NCI-H2107 treated with DMSO at 0.1 percent for 48 hours (cell line): ENCODE measurements at regions not wholly inside any gene's neighbourhood (a gene's known extent, or its start where the extent isn't known, plus 50 kb on each side); places are given as distances from the start of the nearest gene placed in this dataset.
"Not testable (repeated sequence)": the region's sequence is repeated elsewhere in the genome, so short reads cannot be mapped to it uniquely, and the experiment has no call there.

Experiments used
- DNase-seq: peaks from one replicate; lab custom pipeline; 2025; ENCODE audit not compliant: unreplicated experiment; lab: John Stamatoyannopoulos, UW

DNA sequence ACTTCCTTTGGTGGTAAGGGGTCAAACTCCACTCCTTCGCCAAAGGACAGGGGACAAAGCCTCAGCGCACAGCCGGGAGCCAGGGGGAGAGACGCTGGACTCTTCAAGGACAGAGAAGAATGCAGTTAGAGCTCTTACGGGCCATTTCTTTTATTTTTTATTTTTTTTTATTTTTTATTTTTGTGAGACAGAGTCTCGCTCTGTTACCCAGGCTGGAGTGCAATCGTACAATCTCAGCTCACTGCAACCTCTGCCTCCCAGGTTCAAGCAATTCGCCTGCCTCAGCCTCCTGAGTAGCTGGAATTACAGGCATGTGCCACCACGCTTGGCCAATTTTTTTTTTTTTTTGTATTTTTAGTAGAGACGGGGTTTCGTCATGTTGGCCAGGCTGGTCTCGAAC is 93.2 kb upstream of the RPH3AL start, which contains the start of gene RFLNB:
Gene RFLNB, minus strand, starts transcription at position 101 of the 400 bp plus-strand sequence.
- DNase-seq: not testable (repeated sequence)

DNA sequence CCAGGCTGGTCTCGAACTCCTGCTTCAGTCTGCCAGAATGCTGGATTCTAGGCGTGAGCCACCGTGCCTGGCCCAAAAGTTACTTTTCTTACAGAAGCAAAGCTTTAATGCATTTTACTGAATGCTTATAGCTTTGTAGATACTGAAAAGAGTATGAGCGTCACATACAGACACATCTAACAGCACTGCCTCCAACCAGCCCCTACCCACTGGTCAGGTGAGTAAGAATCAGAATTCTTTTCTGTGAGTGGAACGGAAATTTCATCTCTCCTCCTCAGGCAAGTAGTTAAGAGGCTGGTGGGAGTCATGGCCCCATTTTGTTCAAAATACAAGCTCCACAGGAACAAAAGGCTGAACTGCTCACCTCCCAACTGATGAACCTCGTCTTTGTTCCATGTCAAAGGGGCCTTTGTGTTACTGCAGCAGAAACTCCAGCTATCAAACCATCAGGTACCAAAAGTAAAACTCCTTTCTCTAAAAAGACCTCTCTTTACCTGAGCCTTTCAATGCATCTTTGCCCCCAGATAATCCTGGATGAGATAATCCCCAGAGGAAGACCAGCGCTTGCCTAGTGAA is 92.4 kb upstream of the RPH3AL start:
- no peak for DNase-seq

DNA sequence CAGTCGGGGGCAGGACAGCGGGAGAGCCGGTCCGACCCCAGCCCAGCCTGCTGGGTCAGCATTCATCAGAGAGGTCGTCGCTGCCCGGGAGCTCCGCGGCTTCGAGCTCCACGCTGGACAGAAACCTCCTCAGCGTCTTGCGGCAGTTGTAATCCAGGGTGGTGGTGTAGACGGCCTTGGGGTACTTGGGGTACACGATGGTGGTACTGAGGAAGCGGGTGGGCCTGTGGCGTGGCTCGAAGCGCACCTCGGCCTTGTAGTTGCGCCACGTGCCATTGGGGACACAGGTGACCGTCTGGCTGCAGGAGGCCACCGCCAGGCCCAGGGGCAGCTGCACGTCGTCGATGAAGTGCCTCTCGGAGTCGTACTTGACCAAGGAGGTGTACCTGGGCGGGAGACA is 90.5 kb upstream of the RPH3AL start:
- DNase-seq: no peak

DNA sequence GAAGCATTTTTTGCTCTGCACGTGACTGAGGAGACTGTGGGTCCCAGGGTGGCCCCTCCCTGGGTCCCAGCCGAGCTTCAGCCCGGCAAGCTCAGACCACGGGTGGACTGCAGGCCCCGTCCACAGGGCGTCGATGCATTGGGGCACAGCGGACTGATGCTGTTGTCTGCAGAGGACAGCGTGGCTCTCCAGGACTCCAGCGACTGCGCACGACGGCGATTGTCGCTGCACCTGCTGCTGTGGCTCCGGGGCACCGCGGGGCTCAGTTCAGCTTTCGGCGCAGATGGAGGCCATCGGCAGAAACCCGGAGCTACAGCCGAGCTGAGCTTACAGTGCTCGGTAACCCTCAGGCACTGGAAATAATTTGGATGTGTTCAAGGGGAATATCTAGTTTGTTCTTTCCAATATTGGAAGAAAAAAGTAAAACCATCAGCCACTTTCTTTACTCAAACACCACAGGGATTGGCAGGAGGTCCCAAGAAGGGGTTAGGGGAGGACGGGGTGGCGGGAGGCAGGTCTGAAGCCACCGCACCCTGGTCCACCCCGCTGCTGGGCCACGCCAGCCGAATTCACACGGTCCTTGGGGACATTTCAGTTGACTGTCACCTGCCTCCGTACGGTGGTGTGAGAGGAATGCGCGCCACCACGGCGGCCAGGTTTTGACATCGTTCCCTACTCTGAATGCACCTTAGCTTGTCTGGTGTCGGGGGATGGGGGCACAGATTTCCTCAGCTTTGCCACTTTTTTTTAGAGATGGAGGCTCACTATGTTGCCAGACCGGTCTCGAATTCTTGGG is 88.7 kb upstream of the RPH3AL start:
- no peak for DNase-seq

DNA sequence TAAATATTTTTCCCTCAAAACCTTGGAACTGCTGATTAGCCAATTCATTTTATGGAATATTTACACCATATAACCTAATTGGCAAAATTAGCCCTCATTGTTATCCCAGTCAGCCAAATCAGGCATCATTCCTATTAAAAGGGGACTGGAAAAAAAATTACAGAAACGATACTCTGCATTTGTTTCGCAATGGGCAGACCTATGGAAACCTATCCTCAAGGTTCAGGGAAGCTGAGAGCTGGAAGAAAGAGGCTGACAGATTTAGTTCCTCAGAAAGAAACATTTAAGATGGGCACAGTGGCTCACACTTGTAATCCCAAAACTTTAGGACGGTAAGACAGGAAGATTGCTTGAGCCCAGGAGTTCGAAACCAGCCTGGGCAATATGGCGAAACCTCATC is 85.6 kb upstream of the RPH3AL start:
- no peak for DNase-seq

DNA sequence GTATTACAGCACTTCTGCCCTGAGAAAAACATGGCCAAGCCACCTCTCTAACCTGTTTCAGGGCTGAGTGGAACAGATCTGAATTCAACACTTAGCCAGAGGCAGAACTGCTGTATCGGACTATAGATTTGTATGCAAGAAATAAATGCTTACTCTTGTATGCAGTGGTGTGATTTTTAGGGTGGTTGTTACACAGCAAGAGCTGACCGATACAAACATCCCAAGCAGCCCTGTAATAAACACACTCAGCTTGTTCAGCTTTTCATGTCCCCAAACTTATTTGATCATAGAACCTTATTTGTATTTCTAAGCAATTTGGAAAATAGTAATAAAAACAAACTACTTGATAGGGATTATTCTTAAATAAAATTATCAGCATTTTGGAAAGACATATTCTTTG is 84.9 kb upstream of the RPH3AL start:
- DNase-seq: no peak

DNA sequence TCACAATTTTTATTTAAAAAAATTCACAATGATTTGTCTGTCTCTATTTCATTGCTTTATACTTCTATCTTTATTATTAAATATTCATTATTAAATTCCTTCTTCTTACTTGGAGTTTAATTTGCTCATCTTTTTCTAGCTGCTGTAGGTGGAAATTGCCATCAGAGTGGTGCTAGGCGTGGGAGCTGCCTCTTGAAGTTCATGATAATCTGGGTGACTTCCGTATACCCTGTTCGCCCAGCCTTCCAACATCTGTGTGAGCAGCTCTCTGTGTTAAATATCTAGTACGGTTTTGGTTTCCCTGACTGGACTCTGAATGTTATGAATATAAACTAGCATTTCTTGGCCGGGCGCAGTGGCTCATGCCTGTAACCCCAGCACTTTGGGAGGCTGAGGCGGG is 84.0 kb upstream of the RPH3AL start:
- no peak for DNase-seq

DNA sequence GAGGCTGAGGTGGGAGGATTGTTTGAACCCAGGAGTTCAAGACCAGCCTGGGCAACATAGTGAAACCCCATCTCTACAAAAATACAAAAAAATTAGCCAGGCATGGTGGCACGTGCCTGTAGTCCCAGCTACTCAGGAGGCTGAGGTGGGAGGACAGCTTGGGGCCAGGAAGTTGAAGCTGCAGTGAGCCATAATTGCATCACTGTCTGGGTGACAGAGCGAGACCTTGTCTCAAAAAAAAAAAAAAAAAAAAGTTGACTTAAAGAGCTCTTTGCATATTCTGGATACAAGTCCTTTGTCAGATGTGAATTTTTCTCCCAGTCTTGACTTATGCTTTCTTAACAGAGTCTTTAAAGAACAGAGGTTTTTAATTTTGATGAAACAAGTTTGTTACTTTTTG is 79.9 kb upstream of the RPH3AL start:
- not testable (repeated sequence) for DNase-seq

DNA sequence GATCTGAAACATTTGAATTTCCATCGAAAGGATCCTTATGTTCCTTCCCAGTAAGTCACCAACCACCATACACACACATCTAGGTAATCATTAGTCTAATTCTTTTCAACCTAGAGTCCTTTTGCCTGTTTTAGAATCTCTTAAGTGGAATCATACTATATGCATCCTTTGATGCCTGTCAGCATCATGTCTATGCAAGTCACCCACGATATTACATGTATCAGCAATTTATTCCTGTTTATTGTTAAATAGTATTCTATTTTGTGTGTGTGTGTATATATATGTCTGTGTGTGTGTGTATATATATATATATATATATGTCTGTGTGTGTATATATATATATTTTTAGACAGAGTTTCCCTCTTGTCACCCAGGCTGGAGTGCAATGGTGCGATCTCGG is 78.9 kb upstream of the RPH3AL start:
- DNase-seq: no peak

DNA sequence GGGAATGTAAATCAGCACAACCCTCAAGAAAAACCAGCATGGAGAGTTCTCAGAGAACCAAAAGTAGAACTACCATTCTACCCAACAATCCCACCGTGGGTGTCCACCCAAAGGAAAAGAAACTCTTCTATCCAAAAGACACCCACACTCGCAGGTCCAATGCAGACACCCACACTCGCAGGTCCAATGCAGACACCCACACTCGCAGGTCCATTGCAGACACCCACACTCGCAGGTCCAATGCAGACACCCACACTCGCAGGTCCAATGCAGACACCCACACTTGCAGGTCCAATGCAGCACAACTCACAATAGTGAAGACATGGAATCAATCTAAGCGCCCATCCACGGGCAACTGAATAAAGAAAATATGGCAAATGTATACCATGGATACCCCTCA is 77.0 kb upstream of the RPH3AL start:
- no peak for DNase-seq

DNA sequence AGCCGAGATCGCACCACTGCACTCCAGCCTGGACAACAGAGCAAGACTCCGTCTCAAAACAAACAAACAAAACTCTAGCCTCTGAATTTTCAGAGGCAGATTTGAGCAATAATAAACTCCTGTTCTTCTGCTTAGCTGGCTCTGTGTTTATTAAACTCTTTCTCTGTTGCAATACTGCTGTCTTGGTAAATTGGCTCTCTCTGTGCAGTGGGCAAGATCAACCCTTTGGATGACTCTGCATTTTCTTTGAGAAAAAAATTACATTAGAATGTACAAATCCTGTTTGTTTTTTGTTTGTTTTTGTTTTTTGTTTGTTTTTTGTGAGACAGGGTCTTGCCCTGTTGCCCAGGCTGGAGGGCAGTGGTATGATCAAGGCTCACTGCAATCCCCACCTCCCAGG is 75.8 kb upstream of the RPH3AL start:
- no peak for DNase-seq

DNA sequence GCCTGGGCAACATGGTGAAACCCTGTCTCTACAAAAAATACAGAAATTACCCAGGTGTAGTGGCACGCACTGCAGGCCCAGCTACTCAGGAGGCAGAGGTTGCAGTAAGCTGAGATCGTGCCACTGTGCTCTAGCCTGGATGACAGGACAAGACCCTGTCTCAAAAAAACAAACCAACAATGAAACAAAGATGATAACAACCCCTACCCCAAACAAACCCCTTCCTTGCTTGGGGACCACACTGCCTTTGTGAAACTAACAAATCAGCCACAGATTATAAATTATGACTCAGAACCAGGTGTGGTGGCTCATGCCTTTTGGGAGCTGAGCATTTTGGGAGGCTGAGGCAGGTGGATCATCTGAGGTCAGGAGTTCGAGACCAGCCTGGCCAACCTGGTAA is 75.3 kb upstream of the RPH3AL start:
- DNase-seq: no peak

DNA sequence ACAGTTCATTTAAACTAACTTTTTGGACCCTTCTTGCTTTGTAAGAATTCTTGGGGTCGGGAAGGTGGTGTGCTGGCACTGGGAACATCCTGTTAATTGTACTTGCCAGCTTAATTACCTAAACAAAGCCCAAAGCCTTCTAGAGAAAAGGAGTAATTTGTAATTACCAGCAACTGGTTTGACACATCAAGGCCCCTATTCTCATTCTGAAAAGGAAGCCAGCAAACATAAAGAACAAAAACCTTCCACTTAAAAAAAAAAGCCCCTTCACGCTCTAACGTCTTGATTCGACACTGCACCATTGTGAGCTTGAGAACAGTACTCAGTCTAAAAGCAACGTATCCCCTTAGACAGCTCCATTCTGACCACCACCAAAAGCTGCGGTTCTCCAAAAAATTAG is 74.7 kb upstream of the RPH3AL start:
- DNase-seq: no peak

DNA sequence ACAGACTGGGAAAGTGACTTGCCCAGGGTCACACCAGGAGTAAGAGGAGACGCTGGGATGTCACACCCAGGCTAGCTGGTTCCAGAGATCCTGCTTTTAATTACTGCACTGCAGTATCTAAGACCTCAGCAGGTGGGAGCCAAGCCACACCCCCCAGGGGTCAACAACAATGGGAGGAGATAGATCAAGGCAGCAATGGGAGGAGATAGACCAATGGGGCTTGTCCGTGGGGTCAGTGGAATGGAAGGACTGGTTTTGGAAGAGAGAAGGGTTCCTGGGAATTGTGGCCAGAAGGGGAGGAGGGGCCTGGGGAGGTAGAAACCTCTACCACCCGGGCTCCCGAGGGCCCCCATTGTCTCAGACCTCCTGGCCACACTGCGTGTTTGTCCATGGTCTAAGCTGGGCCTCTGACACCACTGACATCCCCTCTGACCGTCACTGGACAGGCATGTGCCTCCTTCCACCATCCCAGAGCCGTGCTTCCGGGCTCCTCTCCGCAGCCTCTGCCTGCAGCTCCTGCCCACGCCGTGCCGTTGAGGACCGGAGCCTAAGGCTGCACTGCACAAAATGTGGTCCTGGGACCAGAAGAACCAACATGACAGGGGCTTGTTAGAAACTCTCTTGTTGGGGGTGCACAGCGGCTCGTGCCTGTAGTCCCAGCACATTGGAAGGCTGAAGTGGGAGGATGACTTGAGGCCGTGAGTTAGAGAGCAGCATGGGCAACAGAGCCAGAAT is 69.8 kb upstream of the RPH3AL start:
- DNase-seq: no peak

DNA sequence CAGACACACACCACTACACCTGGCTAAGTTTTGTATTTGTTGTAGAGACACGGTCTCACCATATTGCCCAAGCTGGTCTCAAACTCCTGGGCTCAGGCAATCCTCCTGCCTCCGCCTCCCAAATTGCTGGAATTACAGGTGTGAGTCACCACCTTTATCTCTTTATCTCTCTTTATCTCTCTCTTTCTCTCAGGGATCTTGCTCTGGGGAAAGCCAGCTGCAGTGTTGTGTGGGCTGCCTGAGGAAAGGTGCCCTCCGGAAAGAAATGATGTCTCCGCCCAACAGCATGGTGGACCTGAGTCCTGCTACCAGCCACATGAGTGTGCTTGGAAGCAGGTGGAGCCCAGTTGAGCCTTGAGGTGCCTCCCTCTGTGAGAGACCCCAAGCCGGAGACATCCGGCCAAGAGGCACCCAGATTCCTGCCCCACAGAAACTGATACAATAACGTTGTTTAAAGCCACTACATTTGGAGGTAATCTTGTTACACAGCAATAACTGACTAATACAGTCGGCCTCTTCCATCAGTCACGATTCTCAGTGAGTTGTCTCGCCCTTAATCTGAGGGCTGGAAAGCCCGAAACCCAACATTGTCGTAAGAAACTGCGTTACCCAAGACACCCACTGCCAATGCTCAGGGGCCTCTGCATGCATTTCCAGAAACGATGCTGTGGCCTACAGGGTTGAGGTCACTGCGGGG is 68.0 kb upstream of the RPH3AL start:
- no peak for DNase-seq

DNA sequence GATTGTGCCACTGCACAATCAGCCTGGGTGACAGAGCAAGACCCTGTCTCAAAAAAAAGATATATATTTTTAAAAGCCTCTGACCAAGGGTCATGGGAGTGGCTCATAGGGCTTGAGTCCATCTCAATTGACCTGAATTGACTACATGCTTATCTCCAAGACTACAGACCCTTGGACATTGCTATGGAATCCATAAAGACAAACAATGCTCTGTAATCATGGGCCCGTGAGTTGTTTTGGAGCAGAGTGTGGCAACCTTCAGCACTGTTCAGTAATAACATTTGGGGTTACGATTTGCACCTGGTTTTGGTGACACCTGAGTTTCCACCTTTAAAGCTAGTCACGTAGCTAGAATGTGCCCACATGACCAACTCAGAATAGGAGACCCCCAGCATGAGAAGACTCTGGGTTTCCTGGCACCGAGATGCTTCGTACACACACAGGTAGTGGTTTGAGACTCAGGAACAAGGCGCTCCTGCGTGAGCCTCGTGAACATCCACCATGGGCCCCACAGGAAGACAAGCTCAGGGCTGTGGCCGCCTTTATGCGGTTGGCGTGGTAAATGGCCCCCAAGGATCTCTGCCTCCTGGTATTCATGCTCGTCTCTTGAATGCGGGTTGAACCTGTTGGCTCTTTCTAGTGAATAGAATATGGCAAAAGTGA is 66.6 kb upstream of the RPH3AL start:
- no peak for DNase-seq

DNA sequence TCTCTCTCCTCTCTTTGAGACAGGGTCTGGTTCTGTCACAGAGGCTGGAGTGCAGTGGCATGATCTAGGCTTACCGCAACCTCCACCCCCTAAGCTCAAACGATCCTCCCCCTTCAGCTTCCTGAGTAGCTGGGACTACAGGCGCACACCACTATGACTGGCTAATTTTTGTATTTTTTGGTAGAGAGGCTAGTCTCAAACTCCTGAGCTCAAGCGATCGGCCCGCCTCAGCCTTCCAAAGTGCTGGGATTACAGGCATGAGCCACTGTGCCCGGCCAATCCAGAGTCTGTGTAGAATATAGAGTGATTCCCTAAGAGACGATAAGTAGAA is 65.8 kb upstream of the RPH3AL start:
- DNase-seq: no peak

DNA sequence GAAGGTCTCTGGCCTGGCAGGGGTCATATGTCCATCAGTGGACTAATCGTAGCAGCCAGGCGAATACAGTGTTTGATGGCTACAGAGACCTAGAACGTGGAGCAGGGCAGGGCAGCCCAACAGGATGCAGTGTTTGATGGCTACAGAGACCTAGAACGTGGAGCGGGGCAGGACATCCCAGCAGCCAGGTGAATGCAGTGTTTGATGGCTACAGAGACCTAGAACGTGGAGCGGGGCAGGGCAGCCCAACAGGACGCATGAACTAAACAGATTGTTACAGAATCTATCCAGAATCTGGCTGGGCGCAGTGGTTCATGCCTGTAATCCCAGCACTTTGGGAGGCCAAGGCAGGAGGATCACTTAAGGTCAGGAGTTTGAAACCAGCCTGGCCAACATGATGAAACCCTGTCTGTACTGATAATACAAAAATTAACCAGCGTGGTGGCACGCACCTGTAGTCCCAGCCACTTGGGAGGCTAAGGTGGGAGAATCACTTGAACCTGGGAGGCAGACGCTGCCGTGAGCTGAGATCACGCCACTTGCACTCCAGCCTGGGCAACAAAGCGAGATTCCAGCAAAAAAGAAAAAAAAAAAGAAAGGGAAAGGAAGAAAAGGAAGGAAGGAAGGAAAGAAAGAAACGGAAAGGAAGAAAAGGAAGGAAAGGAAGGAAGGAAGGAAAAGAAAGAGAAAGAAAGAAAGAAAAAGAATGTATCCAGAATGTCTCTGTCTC is 65.2 kb upstream of the RPH3AL start:
- DNase-seq: no peak

DNA sequence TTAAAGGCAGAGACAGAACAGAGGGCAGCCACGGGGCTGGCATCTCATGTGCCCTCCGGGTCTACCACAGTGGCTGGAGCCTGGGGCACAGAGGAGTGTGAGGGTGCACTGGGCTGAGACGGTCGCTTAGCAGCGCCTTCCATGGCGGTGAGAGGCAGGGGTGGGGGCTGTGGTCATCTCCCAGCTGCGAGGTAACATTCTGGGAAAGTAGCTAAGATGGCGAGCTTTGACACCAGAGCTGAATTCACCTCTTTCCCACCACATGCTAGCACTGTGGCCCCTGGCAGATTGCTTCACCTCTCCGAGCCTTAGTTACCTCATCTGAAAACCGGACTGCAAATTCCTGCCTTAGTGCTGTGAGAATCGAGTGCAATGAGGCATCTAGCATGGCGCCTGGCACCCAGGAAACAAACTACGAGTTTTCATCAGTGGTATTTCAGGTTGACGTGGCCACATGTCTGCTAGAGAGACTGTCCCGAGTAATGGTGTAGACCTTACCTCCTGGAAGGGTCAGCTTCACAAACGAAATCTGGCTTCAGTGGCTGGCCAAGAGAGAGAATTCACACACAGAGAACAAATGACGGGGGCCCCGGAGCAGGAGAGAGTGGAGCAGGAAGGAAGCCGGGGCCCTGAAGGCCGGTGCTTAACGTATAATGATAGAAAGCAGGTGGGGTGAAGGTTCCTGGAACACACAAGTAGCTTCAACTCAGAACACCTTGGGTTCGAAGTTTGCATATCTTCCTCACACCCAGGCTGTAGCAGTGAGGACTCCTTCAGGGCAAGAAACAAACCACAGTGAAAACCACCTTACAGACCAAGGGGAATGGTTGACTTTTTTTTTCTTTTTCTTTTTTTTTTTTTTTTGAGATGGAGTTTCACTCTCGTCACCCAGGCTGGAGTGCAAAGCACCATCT is 63.9 kb upstream of the RPH3AL start:
- no peak for DNase-seq
